ENCODE measurements at regions not wholly inside any gene's neighbourhood (a gene's known extent, or its start where the extent isn't known, plus 50 kb on each side); places are given as distances from the start of the nearest gene placed in this dataset.

- ChIA-PET CTCF (ENCODE audit: low intra/inter-chr PET ratio, low total read pairs) (no interaction called here), POLR2A (no interaction called here)
- FAIRE-seq (no peak), DNase-seq (ENCODE audit: low spot score) (no peak), ATAC-seq (no peak)
- no peaks in the 10 kb centered on the region for H3K79me2 ChIP-seq (ENCODE audit: insufficient read depth, low read length)
- no peak overlapping the region for H3K4me2 ChIP-seq (ENCODE audit: low read depth, low read length)
- H3K9me3 ChIP-seq (ENCODE audit: low read length), result no peaks in the 10 kb centered on the region
- no peaks in the 10 kb centered on the region for H3K27me3 ChIP-seq (ENCODE audit: control insufficient read depth in 1 of 2, insufficient read depth in 2 of 2, low read length in 2 of 2)
- H3K36me3 ChIP-seq (replicated peaks in 1 of 2; ENCODE audit: control insufficient read depth in 1 of 2, insufficient read depth in 2 of 2, low read length in 2 of 2), result no peaks in the 10 kb centered on the region
- BruUV-seq (replicated peaks), result no TSS peak
- no peaks in the 10 kb centered on the region for H4K20me1 ChIP-seq (ENCODE audit: insufficient read depth, low read length)
- TF ChIP-seq ZNF230 (CRISPR knock-in tag; IDR thresholded peaks at IDR 0.05) (no peak), ZNF136 (CRISPR knock-in tag; IDR thresholded peaks at IDR 0.05; ENCODE audit: low read depth) (no peak), PPARG (CRISPR knock-in tag; conservative IDR thresholded peaks at IDR 0.05) (no peak), HCFC1 (IDR thresholded peaks at IDR 0.05; ENCODE audit: low read depth, low read length) (no peak), ZNF121 (CRISPR knock-in tag; IDR thresholded peaks at IDR 0.05) (no peak)
- TF ChIP-seq, protein P1, sequence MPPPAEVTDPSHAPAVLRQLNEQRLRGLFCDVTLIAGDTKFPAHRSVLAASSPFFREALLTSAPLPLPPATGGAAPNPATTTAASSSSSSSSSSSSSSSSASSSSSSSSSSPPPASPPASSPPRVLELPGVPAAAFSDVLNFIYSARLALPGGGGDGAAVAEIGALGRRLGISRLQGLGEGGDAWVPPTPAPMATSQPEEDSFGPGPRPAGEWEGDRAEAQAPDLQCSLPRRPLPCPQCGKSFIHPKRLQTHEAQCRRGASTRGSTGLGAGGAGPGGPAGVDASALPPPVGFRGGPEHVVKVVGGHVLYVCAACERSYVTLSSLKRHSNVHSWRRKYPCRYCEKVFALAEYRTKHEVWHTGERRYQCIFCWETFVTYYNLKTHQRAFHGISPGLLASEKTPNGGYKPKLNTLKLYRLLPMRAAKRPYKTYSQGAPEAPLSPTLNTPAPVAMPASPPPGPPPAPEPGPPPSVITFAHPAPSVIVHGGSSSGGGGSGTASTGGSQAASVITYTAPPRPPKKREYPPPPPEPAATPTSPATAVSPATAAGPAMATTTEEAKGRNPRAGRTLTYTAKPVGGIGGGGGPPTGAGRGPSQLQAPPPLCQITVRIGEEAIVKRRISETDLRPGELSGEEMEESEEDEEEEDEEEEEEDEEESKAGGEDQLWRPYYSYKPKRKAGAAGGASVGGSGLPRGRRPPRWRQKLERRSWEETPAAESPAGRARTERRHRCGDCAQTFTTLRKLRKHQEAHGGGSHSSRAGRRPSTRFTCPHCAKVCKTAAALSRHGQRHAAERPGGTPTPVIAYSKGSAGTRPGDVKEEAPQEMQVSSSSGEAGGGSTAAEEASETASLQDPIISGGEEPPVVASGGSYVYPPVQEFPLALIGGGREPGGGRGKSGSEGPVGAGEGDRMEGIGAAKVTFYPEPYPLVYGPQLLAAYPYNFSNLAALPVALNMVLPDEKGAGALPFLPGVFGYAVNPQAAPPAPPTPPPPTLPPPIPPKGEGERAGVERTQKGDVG (CRISPR knock-in tag; IDR thresholded peaks at IDR 0.05; ENCODE audit: borderline replicate concordance), result no peak
- H3K4me1 ChIP-seq (ENCODE audit: insufficient read depth, low read length), result no peaks in the 10 kb centered on the region
- in situ Hi-C loops (cut with HindIII; ENCODE audit: extremely low pct_ligation_motif_present, low pct_unique_long_range_greater_than_20kb) (no loop called here), intact Hi-C loops (cut with micrococcal nuclease; ENCODE audit: unreplicated experiment) (no loop called here)
- 0% methylated on average over 2 of the region's 2 CpGs for WGBS (ENCODE audit: low lambda C conversion rate)
- no peak overlapping the region for H3K27ac ChIP-seq (ENCODE audit: extremely low read length, insufficient read depth, low read length)
- H3K9ac ChIP-seq (ENCODE audit: insufficient read depth, low read depth, low read length), result no peak overlapping the region
- H3K4me3 ChIP-seq (replicated peaks in 1 of 3; ENCODE audit: insufficient read depth in 1 of 3, low read depth in 2 of 3, low read length in 3 of 3), result no peak overlapping the region
- no peak overlapping the region for H2AFZ ChIP-seq (ENCODE audit: low read length)
Observed at GRCh38 chr4:125992891-125993290, 678.1 kb downstream of the FAT4 start.

GRCh38 chr4:125994024-125994423 is 679.3 kb downstream of the FAT4 start:
- FAIRE-seq (no peak), DNase-seq (ENCODE audit: low spot score) (no peak), ATAC-seq (no peak)
- Histone ChIP-seq H3K4me3 (replicated peaks in 1 of 3; ENCODE audit: insufficient read depth in 1 of 3, low read depth in 2 of 3, low read length in 3 of 3) (no peak overlapping the region), H3K9me3 (ENCODE audit: low read length) (no peaks in the 10 kb centered on the region), H3K4me1 (ENCODE audit: insufficient read depth, low read length) (no peaks in the 10 kb centered on the region), H3K27me3 (ENCODE audit: control insufficient read depth in 1 of 2, insufficient read depth in 2 of 2, low read length in 2 of 2) (no peaks in the 10 kb centered on the region), H3K36me3 (replicated peaks in 1 of 2; ENCODE audit: control insufficient read depth in 1 of 2, insufficient read depth in 2 of 2, low read length in 2 of 2) (no peaks in the 10 kb centered on the region), H3K79me2 (ENCODE audit: insufficient read depth, low read length) (no peaks in the 10 kb centered on the region), H3K4me2 (ENCODE audit: low read depth, low read length) (no peak overlapping the region), H3K9ac (ENCODE audit: insufficient read depth, low read depth, low read length) (no peak overlapping the region), H2AFZ (ENCODE audit: low read length) (no peak overlapping the region), H3K27ac (ENCODE audit: extremely low read length, insufficient read depth, low read length) (no peak overlapping the region), H4K20me1 (ENCODE audit: insufficient read depth, low read length) (no peaks in the 10 kb centered on the region)
- ChIA-PET CTCF (ENCODE audit: low intra/inter-chr PET ratio, low total read pairs) (no interaction called here), POLR2A (no interaction called here)
- BruUV-seq (replicated peaks), result no TSS peak
- intact Hi-C loops (cut with micrococcal nuclease; ENCODE audit: unreplicated experiment), result no loop called here
- no peak for TF ChIP-seq ARNT (IDR thresholded peaks at IDR 0.05)
- TF ChIP-seq ZNF17 (CRISPR knock-in tag; IDR thresholded peaks at IDR 0.05), result no peak
- TF ChIP-seq TRAFD1 (CRISPR knock-in tag; IDR thresholded peaks at IDR 0.05; ENCODE audit: borderline replicate concordance), result no peak
- TF ChIP-seq, protein P2, sequence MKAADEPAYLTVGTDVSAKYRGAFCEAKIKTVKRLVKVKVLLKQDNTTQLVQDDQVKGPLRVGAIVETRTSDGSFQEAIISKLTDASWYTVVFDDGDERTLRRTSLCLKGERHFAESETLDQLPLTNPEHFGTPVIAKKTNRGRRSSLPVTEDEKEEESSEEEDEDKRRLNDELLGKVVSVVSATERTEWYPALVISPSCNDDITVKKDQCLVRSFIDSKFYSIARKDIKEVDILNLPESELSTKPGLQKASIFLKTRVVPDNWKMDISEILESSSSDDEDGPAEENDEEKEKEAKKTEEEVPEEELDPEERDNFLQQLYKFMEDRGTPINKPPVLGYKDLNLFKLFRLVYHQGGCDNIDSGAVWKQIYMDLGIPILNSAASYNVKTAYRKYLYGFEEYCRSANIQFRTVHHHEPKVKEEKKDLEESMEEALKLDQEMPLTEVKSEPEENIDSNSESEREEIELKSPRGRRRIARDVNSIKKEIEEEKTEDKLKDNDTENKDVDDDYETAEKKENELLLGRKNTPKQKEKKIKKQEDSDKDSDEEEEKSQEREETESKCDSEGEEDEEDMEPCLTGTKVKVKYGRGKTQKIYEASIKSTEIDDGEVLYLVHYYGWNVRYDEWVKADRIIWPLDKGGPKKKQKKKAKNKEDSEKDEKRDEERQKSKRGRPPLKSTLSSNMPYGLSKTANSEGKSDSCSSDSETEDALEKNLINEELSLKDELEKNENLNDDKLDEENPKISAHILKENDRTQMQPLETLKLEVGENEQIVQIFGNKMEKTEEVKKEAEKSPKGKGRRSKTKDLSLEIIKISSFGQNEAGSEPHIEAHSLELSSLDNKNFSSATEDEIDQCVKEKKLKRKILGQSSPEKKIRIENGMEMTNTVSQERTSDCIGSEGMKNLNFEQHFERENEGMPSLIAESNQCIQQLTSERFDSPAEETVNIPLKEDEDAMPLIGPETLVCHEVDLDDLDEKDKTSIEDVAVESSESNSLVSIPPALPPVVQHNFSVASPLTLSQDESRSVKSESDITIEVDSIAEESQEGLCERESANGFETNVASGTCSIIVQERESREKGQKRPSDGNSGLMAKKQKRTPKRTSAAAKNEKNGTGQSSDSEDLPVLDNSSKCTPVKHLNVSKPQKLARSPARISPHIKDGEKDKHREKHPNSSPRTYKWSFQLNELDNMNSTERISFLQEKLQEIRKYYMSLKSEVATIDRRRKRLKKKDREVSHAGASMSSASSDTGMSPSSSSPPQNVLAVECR (CRISPR knock-in tag; IDR thresholded peaks at IDR 0.05; ENCODE audit: borderline replicate concordance), result no peak
- in situ Hi-C loops (cut with HindIII; ENCODE audit: extremely low pct_ligation_motif_present, low pct_unique_long_range_greater_than_20kb), result no loop called here
- WGBS (ENCODE audit: low lambda C conversion rate), result 0% methylated on average over 9 of the region's 9 CpGs
